Adrenal gland (tissue), 9 donors: ENCODE measurements at regions not wholly inside any gene's neighbourhood (a gene's known extent, or its start where the extent isn't known, plus 50 kb on each side); places are given as distances from the start of the nearest gene placed in this dataset.

ENCODE experiments used
- DNase-seq, 7 donors: peaks; one replicate each; pipeline ENCODE4 v3.0.0-alpha.2; 2019 to 2020
- H3K27ac ChIP-seq, 5 donors: fragments of 200-600 bp; sonication (generic) in 4 of 5; 1 replicate in 3 of 5; 2 replicates in 2 of 5; pipeline versions ENCODE4 v1.5.1 to v1.8.0; 2016 to 2020; ENCODE audit warnings: mild to moderate bottlenecking in 1 of 5
- H3K27me3 ChIP-seq: fragments of 200-600 bp; 2 replicates; pipeline ENCODE4 v1.8.0; 2021
- H3K36me3 ChIP-seq, 2 donors: fragments of 200-600 bp; replicated peaks in 1 of 2; 1 replicate in 1 of 2; 2 replicates in 1 of 2; pipeline versions ENCODE4 v1.5.1 to v1.8.0; 2018 to 2022
- H3K4me1 ChIP-seq, 2 donors: fragments of 200-600 bp; replicated peaks in 1 of 2; 1 replicate in 1 of 2; 2 replicates in 1 of 2; pipeline versions ENCODE4 v1.5.1 to v1.8.0; 2018 to 2021
- H3K4me3 ChIP-seq, 4 donors: fragments of 200-600 bp; sonication (generic) in 3 of 4; one replicate each; pipeline ENCODE4 v1.5.1; 2016 to 2018
- H3K9me3 ChIP-seq, 3 donors: fragments of 200-600 bp; sonication (generic) in 1 of 3; replicated peaks in 1 of 3; 1 replicate in 2 of 3; 2 replicates in 1 of 3; pipeline versions ENCODE4 v1.5.1 to v1.8.0; 2016 to 2021
- POLR2A ChIP-seq, 2 donors: fragments of 450-650 bp; IDR thresholded peaks; one replicate each; pipeline ENCODE4 v1.6.1; 2017; ENCODE audit warnings: antibody characterized with exemption in 2 of 2, mild to moderate bottlenecking in 2 of 2, moderate library complexity in 1 of 2
- WGBS, 4 donors: extraction: QIAGEN DNeasy Blood & Tissue Kit in 2 of 4; methylation state at CpG; one replicate each; pipeline versions ENCODE4 v1.1.5 to v1.1.7; 2013 to 2017; 5-methylcytosine and 5-hydroxymethylcytosine counted together
- intact Hi-C, 2 donors: fragments of 100-400 bp; cut with DNase I; formaldehyde crosslinking; loops; one replicate each; pipeline versions ENCODE4 v1.14.1 to v1.15.0; 2022 to 2023
- TF ChIP-seq, protein P1 (sequence below), 6 experiments: fragments of 450-650 bp in 4 of 6; fragments of 200-600 bp in 2 of 6; sonication (generic) in 1 of 6; IDR thresholded peaks; 1 replicate in 5 of 6; 2 replicates in 1 of 6; pipeline versions ENCODE4 v1.5.1 to v1.8.0; 2016 to 2021; ENCODE audit warnings: antibody characterized with exemption in 6 of 6, mild to moderate bottlenecking in 2 of 6, moderate library complexity in 1 of 6
- donor health status: healthy with polysubstance abuse.
- donor health status: Bipolar disorder and iron deficiency.
- donor health status: DM: yes; HTN: yes; CAD: no.
- donor health status: DM: no; HTN: no; CAD: no.
- donor health status: DM: no; HTN: no; CAD: no.

DNA sequence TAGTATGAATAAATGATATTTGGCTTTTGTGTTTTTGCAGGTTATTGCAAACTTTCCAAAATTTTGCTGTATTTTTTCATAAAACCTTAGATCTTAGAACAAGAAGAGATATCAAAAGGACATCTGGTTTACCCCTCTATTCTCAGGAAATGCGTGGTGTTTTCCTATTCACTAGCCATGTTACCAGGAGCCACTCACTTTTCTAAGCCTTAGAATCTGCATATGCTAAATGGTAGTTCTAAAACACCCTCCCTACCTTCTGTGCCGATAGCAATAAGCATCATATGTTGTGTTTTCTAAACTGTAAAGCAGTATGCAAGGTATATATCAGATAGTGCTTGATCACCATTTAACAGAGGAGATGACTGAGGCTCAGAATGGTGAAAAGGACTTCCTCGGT is 715.0 kb upstream of the CELF2 start:
- intact Hi-C loops: no loop called here
- 73 to 91% (median 79%) methylated on average over 3 of the region's 3 CpGs for WGBS, 4 donors

DNA sequence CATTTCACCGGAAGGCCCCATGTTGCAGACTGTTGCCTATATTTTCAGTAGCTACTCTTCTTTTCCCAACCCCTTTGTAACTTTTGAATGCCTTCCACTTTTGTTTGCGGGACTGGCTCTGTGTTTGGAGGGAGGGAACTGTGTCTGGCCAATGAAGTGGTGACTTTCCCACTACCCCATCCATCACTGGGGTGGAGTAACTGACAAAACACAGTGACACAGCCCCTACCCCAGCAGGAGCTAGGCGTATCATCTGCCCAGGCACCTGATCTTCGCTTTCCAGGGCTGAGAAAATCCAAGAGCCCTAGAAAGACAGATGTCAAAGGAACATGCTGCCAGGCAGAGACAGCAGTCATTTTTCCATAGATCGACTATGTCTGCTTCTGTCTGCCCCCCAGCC is 710.6 kb upstream of the CELF2 start:
- no peak for DNase-seq
- intact Hi-C loops: no loop called here
- TF ChIP-seq, protein P1, sequence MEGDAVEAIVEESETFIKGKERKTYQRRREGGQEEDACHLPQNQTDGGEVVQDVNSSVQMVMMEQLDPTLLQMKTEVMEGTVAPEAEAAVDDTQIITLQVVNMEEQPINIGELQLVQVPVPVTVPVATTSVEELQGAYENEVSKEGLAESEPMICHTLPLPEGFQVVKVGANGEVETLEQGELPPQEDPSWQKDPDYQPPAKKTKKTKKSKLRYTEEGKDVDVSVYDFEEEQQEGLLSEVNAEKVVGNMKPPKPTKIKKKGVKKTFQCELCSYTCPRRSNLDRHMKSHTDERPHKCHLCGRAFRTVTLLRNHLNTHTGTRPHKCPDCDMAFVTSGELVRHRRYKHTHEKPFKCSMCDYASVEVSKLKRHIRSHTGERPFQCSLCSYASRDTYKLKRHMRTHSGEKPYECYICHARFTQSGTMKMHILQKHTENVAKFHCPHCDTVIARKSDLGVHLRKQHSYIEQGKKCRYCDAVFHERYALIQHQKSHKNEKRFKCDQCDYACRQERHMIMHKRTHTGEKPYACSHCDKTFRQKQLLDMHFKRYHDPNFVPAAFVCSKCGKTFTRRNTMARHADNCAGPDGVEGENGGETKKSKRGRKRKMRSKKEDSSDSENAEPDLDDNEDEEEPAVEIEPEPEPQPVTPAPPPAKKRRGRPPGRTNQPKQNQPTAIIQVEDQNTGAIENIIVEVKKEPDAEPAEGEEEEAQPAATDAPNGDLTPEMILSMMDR (IDR thresholded peaks at IDR 0.05): no peak
- H3K27ac ChIP-seq: no peak overlapping the region
- no peaks in the 10 kb centered on the region for H3K4me1 ChIP-seq
- H3K36me3 ChIP-seq: no peaks in the 10 kb centered on the region
- H3K9me3 ChIP-seq: no peaks in the 10 kb centered on the region
- H3K27me3 ChIP-seq: no peaks in the 10 kb centered on the region
- no peak overlapping the region for H3K4me3 ChIP-seq
- WGBS, 4 donors: 81 to 94% (median 91%) methylated on average over 5 of the region's 5 CpGs

More for the DNA sequence above, 715.0 kb upstream of the CELF2 start:
- Histone ChIP-seq H3K27me3 (no peaks in the 10 kb centered on the region), H3K36me3 (no peaks in the 10 kb centered on the region), H3K27ac (no peak overlapping the region), H3K9me3 (no peaks in the 10 kb centered on the region), H3K4me3 (no peak overlapping the region), H3K4me1 (no peaks in the 10 kb centered on the region)
- TF ChIP-seq, protein P1 (IDR thresholded peaks at IDR 0.05): no peak
- no peak for TF ChIP-seq POLR2A (IDR thresholded peaks at IDR 0.05)
- no peak for DNase-seq

DNA sequence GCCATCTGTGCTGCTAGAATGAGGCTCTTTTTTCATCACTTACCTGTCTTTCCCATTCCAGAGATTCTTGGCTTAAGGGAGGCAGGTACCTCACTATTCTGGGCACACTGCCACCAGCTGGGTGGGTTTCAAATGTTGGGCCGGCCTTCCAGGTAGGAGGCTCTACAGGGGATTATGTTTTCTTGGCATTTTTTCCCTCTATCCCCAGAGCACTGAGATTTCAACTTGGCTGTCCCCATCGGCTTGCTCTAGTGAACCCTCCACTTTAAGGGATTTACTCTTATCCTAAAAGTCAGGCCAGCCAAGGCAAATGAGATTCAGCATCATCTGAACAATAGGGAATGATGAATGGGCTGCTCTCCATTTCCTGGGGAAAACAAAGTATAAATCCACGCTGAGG is 710.1 kb upstream of the CELF2 start:
- no peaks in the 10 kb centered on the region for H3K36me3 ChIP-seq
- H3K9me3 ChIP-seq: no peaks in the 10 kb centered on the region

DNA sequence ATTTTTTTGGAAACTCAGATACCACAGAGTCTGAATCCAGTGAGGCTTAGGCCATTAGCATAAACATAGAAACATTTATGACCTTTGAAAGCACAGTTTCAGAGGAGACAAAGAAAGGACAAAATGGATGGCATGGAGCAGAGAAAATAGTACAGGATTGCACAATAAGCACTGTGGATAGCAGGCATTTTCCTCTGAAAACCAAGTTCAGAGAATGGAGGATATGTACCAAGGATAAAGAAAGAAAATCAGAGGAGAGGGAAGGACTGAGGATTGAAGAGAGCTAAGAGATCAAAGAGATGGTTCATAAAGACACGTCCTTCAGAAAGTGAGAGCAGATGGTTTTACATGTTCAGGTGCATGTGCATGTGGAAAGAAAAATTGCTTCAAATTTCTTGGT is 707.2 kb upstream of the CELF2 start:
- WGBS, 4 donors: 47 to 76% (median 61%) methylated on average over 1 of the region's 1 CpG
- H3K4me3 ChIP-seq: no peak overlapping the region

More for the DNA sequence above, 710.1 kb upstream of the CELF2 start:
- Histone ChIP-seq H3K4me1 (no peaks in the 10 kb centered on the region), H3K27ac (no peak overlapping the region), H3K4me3 (no peak overlapping the region), H3K27me3 (no peaks in the 10 kb centered on the region)
- WGBS, 4 donors: 57 to 67% (median 62%) methylated on average over 3 of the region's 3 CpGs
- no peak for DNase-seq
- no peak for TF ChIP-seq POLR2A (IDR thresholded peaks at IDR 0.05)
- TF ChIP-seq, protein P1 (IDR thresholded peaks at IDR 0.05): no peak
- intact Hi-C loops: no loop called here

More for the DNA sequence above, 707.2 kb upstream of the CELF2 start:
- Histone ChIP-seq H3K27ac (no peak overlapping the region), H3K36me3 (no peaks in the 10 kb centered on the region), H3K4me1 (no peaks in the 10 kb centered on the region), H3K27me3 (no peaks in the 10 kb centered on the region), H3K9me3 (no peaks in the 10 kb centered on the region)
- intact Hi-C loops: no loop called here
- TF ChIP-seq, protein P1 (IDR thresholded peaks at IDR 0.05): no peak
- no peak for TF ChIP-seq POLR2A (IDR thresholded peaks at IDR 0.05)
- no peak for DNase-seq
